A204.1 (cell line): ENCODE measurements at regions not wholly inside any gene's neighbourhood (a gene's known extent, or its start where the extent isn't known, plus 50 kb on each side); places are given as distances from the start of the nearest gene placed in this dataset.
"Not testable (repeated sequence)": the region's sequence is repeated elsewhere in the genome, so short reads cannot be mapped to it uniquely, and the experiment has no call there.

Source experiments
- FAIRE-seq: peaks from 2 replicates; lab custom pipeline; 2012; peaks lifted over from hg19 to GRCh38; lab: Jason Lieb, UNC

- no peak for FAIRE-seq
Observed at GRCh38 chr10:107984581-107984980, 820.1 kb upstream of the SORCS1 start.

- FAIRE-seq, result no peak
Observed at GRCh38 chr10:107984149-107984548, 819.6 kb upstream of the SORCS1 start.

- no peak for FAIRE-seq
Observed at GRCh38 chr10:107978455-107978854, 813.9 kb upstream of the SORCS1 start.

- FAIRE-seq, result no peak
Observed at GRCh38 chr10:107971973-107972372, 807.5 kb upstream of the SORCS1 start.

GRCh38 chr10:107971411-107971810 lies 806.9 kb upstream of the SORCS1 start:
- FAIRE-seq, result no peak

DNA sequence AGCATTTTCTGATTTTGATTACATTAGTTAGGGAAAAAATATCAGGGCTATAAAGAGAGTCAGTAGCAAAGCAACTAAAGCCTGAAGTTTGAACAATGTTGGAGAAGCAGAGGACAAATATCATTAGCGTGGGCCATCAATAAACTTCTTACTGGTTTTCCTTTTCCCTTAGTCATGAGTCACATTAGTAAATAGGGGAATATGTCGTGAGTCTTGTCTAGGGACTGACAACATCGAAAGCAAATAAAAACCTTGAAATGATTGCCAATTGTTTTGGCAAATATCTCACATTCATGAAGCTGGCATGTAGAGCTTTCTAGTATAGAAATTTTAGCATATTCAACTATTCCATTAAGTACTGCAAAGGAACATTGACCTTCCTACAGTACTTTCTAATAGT lies 806.0 kb upstream of the SORCS1 start:
- FAIRE-seq, result no peak

GRCh38 chr10:107969936-107970335 lies 805.4 kb upstream of the SORCS1 start:
- no peak for FAIRE-seq

- FAIRE-seq, result no peak
Observed at GRCh38 chr10:107966826-107967225, 802.3 kb upstream of the SORCS1 start.

DNA sequence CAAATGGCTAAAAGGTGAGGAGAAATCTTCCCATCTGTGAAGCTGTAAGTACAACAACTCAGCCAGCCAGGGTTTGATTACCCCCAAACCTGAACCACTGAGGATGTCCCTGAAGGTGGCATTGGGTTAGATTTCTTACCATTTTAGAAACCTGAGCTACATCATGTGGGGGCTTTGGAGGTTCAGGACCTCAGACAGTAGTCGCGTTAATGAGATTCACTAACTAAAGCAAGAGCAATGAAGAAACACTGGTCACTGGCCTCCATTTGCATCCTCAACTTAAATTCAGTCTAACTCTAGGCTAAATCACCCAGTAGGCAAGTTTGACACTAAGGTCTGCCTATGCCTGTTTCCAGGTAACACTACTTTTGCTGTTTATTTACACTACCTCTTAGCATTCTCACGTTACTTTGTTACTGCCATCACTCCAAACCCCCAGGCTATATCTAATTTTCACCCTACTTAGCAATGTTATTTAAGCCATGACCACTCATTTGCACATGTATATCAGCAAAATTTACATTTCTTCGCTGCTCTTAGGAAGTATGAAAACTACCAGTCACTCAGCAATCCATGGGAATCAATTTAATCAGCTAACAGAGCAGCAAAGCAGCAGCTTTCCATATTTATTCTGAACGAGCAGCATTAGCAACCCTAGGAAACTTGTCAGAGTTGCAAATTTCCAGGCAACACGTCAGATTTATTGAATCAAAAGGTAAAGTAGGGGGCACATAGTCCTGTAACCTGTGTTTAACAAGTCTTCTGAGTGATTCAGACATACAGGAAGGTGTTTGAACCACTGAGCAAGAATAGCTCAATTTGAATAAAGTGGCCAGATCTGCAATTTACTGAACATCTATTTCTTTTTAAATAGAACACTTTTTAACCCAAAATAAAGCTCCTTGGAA lies 788.4 kb upstream of the SORCS1 start:
- FAIRE-seq, result no peak

DNA sequence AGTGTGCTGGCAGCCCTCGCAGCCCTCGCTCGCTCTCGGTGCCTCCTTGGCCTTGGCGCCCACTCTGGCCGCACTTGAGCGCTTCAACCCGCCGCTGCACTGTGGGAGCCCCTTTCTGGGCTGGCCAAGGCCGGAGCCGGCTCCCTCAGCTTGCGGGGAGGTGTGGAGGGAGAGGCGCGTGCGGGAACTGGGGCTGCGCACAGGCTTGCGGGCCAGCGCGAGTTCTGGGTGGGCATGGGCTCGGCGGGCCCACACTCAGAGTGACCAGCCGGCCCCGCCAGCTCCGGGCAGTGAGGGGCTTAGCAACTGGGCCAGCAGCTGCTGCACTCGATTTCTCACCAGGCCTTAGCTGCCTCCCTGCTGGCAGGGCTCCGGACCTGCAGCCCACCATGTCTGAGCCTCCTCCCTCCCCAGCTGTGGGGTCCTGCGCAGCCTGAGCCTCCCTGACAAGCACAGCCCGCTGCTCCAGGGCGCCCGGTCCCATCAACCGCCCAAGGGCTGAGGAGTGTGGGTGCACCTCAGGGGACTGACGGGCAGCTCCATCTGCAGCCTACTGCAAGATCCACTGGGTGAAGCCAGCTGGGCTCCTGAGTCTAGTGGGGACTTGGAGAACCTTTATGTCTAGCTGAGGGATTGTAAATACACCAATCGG lies 786.0 kb upstream of the SORCS1 start:
- FAIRE-seq, result not testable (repeated sequence)

GRCh38 chr10:107942826-107943225 lies 778.3 kb upstream of the SORCS1 start:
- no peak for FAIRE-seq

GRCh38 chr10:107933076-107933475 lies 768.6 kb upstream of the SORCS1 start:
- FAIRE-seq, result no peak

GRCh38 chr10:107931808-107932207 lies 767.3 kb upstream of the SORCS1 start:
- FAIRE-seq, result no peak

DNA sequence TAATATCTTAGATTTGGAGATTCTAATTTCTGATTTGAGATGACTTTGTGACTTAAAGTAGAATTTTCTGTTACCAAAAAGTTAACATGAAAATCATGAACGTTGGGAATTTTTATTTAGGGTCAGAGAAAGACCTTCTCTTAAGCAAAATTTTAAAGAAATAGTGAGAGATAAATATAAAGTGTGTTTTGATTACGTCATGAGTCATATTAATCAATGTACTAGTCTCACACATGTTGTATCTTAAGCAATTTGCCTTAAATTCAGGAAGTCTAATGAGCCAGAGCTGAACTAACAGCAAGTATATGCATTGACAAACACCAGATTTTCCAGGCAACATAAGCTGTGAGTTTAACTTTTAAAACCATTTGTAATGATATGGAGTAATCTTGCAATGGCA lies 765.5 kb upstream of the SORCS1 start:
- FAIRE-seq, result no peak

- FAIRE-seq, result no peak
Observed at GRCh38 chr10:107924458-107924857, 760.0 kb upstream of the SORCS1 start.

GRCh38 chr10:107919626-107920235 lies 755.2 kb upstream of the SORCS1 start:
- FAIRE-seq, result no peak

DNA sequence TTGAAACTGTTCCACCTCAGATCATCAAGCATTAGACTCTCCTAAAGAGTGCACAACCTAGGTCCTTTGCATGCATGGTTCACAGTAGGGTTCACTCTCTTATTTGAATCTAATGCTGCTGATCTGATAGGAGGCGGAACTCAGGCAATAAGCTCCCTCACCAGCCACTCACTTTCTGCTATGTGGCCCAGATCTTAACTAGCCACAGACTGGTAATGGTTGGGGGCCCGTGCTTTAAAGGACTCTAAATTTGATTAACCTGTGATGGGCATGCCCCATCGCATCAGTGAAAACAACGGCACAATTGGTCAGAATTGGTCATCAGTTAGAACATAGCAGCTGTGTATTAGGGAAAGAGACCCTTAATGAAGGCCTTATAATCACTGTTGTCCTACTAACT lies 753.7 kb upstream of the SORCS1 start:
- no peak for FAIRE-seq

- no peak for FAIRE-seq
Observed at GRCh38 chr10:107915215-107915610, 750.7 kb upstream of the SORCS1 start.

DNA sequence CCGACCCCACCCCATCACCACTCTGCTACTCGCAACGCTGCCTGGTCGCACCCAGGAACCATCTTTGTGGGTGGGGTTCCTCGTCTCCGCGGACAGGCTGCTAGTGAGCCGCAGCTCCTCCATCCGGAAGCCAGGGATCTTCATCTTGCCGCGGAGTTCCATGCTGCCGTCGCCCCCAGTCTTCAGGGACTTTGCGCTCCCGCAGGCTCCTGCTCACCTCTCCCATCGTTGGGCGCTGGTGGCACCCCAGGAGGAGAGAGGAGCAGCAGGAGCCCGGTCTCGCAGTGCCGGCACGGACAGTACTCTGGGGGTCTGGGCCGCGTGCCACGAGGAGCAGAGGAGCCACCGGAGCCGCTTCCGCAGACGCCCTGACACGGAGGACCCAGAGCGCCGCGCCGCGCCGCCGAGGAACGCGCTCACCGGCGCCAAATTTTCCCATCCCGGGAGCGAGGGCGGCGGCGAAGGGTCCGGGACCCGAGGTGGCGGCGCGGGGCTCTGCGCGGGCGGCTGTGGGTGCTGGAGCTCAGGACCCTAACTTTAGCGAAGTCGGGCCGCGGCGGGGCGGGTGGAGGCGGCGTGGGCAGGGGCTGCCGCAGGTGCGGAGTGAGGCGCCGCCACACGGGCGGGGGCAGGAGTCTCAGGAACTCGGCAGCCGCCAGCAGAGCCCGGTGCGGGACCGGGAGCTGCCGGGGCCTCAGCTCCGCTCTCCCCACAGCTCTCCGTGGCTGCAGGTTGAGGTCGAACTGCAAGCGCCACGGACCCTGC lies 750.1 kb upstream of the SORCS1 start:
- FAIRE-seq, result no peak

DNA sequence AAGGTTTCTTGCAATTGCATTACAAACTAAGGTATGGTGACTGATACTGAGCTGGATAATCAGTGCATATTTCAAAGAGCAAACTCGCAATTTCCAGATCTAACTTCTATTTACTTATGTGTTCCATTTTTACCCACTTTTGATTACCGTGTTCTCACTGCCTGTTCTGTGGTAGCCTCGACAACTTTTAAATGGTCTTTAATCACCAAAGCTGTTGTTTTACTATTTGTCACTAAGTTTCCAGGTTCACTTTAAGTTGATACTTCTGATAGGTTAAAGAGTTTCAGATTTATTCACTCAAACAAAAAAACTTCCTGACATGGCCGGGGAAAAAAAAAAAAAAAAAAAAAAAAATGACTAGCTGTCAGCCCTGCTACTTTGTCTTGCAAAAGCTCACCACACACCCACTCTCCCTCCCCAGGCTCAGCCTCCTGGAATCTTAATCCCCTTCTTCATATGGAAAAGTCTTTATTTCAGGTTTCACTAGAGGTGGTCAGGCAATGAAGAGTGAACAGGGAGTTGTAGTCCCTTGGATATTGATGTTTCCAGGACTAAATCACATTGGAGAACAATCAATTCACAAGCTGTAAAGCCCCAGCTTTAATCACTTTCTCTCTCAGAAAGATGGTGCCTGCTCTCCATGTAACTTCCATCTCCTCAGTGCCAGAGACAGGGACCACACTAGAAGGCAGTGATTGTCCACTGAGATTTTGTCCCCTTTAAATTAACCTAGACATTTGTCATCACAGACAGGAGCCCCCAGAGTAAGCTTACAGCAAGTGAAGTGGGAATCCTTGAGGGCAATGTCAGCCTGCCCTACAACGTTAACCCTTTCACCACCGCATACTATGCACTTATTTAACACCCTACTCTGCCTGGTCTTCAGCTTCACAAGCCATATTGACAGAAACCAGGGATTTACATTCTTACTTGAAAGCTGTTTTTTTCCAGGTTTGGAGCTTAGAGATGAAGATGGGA lies 749.1 kb upstream of the SORCS1 start:
- no peak for FAIRE-seq

DNA sequence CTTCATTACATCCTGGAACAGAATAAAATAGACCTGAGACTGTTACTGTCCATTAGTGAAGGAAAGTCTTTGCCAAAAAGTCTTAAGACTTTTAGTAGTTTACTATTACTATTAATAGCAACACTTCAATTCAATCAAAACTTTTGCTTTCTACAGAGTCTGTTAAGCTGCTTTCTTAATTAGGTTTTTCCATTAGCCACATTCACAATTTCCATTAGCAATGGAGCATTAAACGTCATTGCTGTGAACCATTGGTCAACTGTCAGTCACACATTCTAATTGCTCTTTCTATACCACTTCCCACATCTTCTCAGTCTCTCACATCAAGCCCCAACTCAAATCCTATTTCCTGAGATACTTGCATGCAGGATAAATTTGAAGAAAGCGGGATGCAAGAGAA lies 736.6 kb upstream of the SORCS1 start:
- no peak for FAIRE-seq
